ENCODE measurements at regions not wholly inside any gene's neighbourhood (a gene's known extent, or its start where the extent isn't known, plus 50 kb on each side); places are given as distances from the start of the nearest gene placed in this dataset.

GRCh38 chr22:48535868-48536540 lies 1291.7 kb downstream of the BRD1 start:
- DNase-seq (ENCODE audit: low read depth) = no peak

GRCh38 chr22:48534395-48534958 lies 1293.2 kb downstream of the BRD1 start:
- no peak for DNase-seq (ENCODE audit: low read depth)

GRCh38 chr22:48532986-48533385 lies 1294.7 kb downstream of the BRD1 start:
- no peak for DNase-seq (ENCODE audit: low read depth)

- no peak for DNase-seq (ENCODE audit: low read depth)
Measured at GRCh38 chr22:48531761-48532435, 1295.8 kb downstream of the BRD1 start.

GRCh38 chr22:48531108-48531507 lies 1296.6 kb downstream of the BRD1 start:
- DNase-seq (ENCODE audit: low read depth) = no peak

GRCh38 chr22:48530666-48531065 lies 1297.0 kb downstream of the BRD1 start:
- DNase-seq (ENCODE audit: low read depth) = no peak

- no peak for DNase-seq (ENCODE audit: low read depth)
Measured at GRCh38 chr22:48528221-48528915, 1299.3 kb downstream of the BRD1 start.

GRCh38 chr22:48523761-48524160 lies 1303.9 kb downstream of the BRD1 start:
- no peak for DNase-seq (ENCODE audit: low read depth)

GRCh38 chr22:48523091-48523490 lies 1304.6 kb downstream of the BRD1 start:
- DNase-seq (ENCODE audit: low read depth) = no peak

GRCh38 chr22:48522271-48522670 lies 1305.4 kb downstream of the BRD1 start:
- no peak for DNase-seq (ENCODE audit: low read depth)

GRCh38 chr22:48520884-48521588 lies 1306.6 kb downstream of the BRD1 start:
- no peak for DNase-seq (ENCODE audit: low read depth)

GRCh38 chr22:48520207-48520606 lies 1307.5 kb downstream of the BRD1 start:
- no peak for DNase-seq (ENCODE audit: low read depth)

- no peak for DNase-seq (ENCODE audit: low read depth)
Measured at GRCh38 chr22:48517039-48518030, 1310.3 kb downstream of the BRD1 start.

- DNase-seq (ENCODE audit: low read depth) = no peak
Measured at GRCh38 chr22:48516571-48516970, 1311.1 kb downstream of the BRD1 start.

GRCh38 chr22:48515571-48516200 lies 1312.0 kb downstream of the BRD1 start:
- DNase-seq (ENCODE audit: low read depth) = no peak

GRCh38 chr22:48513929-48514328 lies 1313.7 kb downstream of the BRD1 start:
- no peak for DNase-seq (ENCODE audit: low read depth)

- DNase-seq (ENCODE audit: low read depth) = no peak
Measured at GRCh38 chr22:48513446-48513845, 1314.2 kb downstream of the BRD1 start.

- DNase-seq (ENCODE audit: low read depth) = no peak
Measured at GRCh38 chr22:48511781-48512327, 1315.8 kb downstream of the BRD1 start.

- DNase-seq (ENCODE audit: low read depth) = no peak
Measured at GRCh38 chr22:48511211-48511610, 1316.5 kb downstream of the BRD1 start.

GRCh38 chr22:48510599-48510998 lies 1317.1 kb downstream of the BRD1 start:
- DNase-seq (ENCODE audit: low read depth) = no peak
